ENCODE measurements at regions not wholly inside any gene's neighbourhood (a gene's known extent, or its start where the extent isn't known, plus 50 kb on each side); places are given as distances from the start of the nearest gene placed in this dataset.

- Mint-ChIP-seq H3K36me3 (ENCODE audit: low read depth, unreplicated experiment) (peaks cover 12% of the 10 kb centered on the region), H3K4me3 (ENCODE audit: unreplicated experiment) (no peak overlapping the region), H3K27ac (ENCODE audit: unreplicated experiment) (no peak overlapping the region), H3K9me3 (ENCODE audit: unreplicated experiment) (no peaks in the 10 kb centered on the region), H3K4me1 (ENCODE audit: unreplicated experiment) (peaks cover 9% of the 10 kb centered on the region), H3K27me3 (ENCODE audit: unreplicated experiment) (peaks cover 26% of the 10 kb centered on the region)
- no peak for DNase-seq (ENCODE audit: low spot score)
- no peak for TF ChIP-seq CTCF (IDR thresholded peaks at IDR 0.05; ENCODE audit: unreplicated experiment)
Observed at GRCh38 chr7:86629-87028, 105.7 kb upstream of the FAM20C start.

- H3K36me3 Mint-ChIP-seq (ENCODE audit: low read depth, unreplicated experiment) = peaks cover 12% of the 10 kb centered on the region
- H3K4me3 Mint-ChIP-seq (ENCODE audit: unreplicated experiment) = no peak overlapping the region
- H3K9me3 Mint-ChIP-seq (ENCODE audit: unreplicated experiment) = no peaks in the 10 kb centered on the region
- H3K4me1 Mint-ChIP-seq (ENCODE audit: unreplicated experiment) = peaks cover 9% of the 10 kb centered on the region
- DNase-seq (ENCODE audit: low spot score) = no peak
- TF ChIP-seq CTCF (IDR thresholded peaks at IDR 0.05; ENCODE audit: unreplicated experiment) = no peak
- no peak overlapping the region for H3K27ac Mint-ChIP-seq (ENCODE audit: unreplicated experiment)
- peaks cover 24% of the 10 kb centered on the region for H3K27me3 Mint-ChIP-seq (ENCODE audit: unreplicated experiment)
Observed at GRCh38 chr7:87047-87446, 105.3 kb upstream of the FAM20C start.

GRCh38 chr7:87671-88070, 104.7 kb upstream of the FAM20C start:
- H3K27ac Mint-ChIP-seq (ENCODE audit: unreplicated experiment) = no peak overlapping the region
- no peak for DNase-seq (ENCODE audit: low spot score)
- H3K4me1 Mint-ChIP-seq (ENCODE audit: unreplicated experiment) = peaks cover 14% of the 10 kb centered on the region
- peaks cover 22% of the 10 kb centered on the region for H3K27me3 Mint-ChIP-seq (ENCODE audit: unreplicated experiment)
- H3K36me3 Mint-ChIP-seq (ENCODE audit: low read depth, unreplicated experiment) = peaks cover 12% of the 10 kb centered on the region
- no peak overlapping the region for H3K4me3 Mint-ChIP-seq (ENCODE audit: unreplicated experiment)
- TF ChIP-seq CTCF (IDR thresholded peaks at IDR 0.05; ENCODE audit: unreplicated experiment) = no peak
- H3K9me3 Mint-ChIP-seq (ENCODE audit: unreplicated experiment) = no peaks in the 10 kb centered on the region

- DNase-seq (ENCODE audit: low spot score) = peak; percentile 33
- H3K4me3 Mint-ChIP-seq (ENCODE audit: unreplicated experiment) = no peak overlapping the region
- H3K27ac Mint-ChIP-seq (ENCODE audit: unreplicated experiment) = no peak overlapping the region
- H3K4me1 Mint-ChIP-seq (ENCODE audit: unreplicated experiment) = peaks cover 14% of the 10 kb centered on the region
- peaks cover 19% of the 10 kb centered on the region for H3K27me3 Mint-ChIP-seq (ENCODE audit: unreplicated experiment)
- no peaks in the 10 kb centered on the region for H3K9me3 Mint-ChIP-seq (ENCODE audit: unreplicated experiment)
- peaks cover 9% of the 10 kb centered on the region for H3K36me3 Mint-ChIP-seq (ENCODE audit: low read depth, unreplicated experiment)
- no peak for TF ChIP-seq CTCF (IDR thresholded peaks at IDR 0.05; ENCODE audit: unreplicated experiment)
Observed at GRCh38 chr7:88095-88926, 104.1 kb upstream of the FAM20C start.

- no peak overlapping the region for H3K27ac Mint-ChIP-seq (ENCODE audit: unreplicated experiment)
- H3K4me3 Mint-ChIP-seq (ENCODE audit: unreplicated experiment) = no peak overlapping the region
- H3K27me3 Mint-ChIP-seq (ENCODE audit: unreplicated experiment) = peaks cover 19% of the 10 kb centered on the region
- no peak for DNase-seq (ENCODE audit: low spot score)
- TF ChIP-seq CTCF (IDR thresholded peaks at IDR 0.05; ENCODE audit: unreplicated experiment) = no peak
- H3K9me3 Mint-ChIP-seq (ENCODE audit: unreplicated experiment) = no peaks in the 10 kb centered on the region
- H3K4me1 Mint-ChIP-seq (ENCODE audit: unreplicated experiment) = peaks cover 14% of the 10 kb centered on the region
- H3K36me3 Mint-ChIP-seq (ENCODE audit: low read depth, unreplicated experiment) = peaks cover 9% of the 10 kb centered on the region
Observed at GRCh38 chr7:88927-89231, 103.5 kb upstream of the FAM20C start.

All from endothelial cell (in vitro differentiated cells).